HL-60 (cell line): ENCODE measurements at regions not wholly inside any gene's neighbourhood (a gene's known extent, or its start where the extent isn't known, plus 50 kb on each side); places are given as distances from the start of the nearest gene placed in this dataset.

Experiments used
- GABPA ChIP-seq: IDR thresholded peaks from 2 replicates; pipeline ENCODE4 v1.6.1; 2012; ENCODE audit warnings: low read depth
- POLR2AphosphoS5 ChIP-seq: IDR thresholded peaks from 2 replicates; pipeline ENCODE4 v1.6.1; 2012; ENCODE audit warnings: low read depth
- SPI1 ChIP-seq: IDR thresholded peaks from 2 replicates; pipeline ENCODE4 v1.6.1; 2012; ENCODE audit warnings: low read depth, mild to moderate bottlenecking, borderline replicate concordance
- TF ChIP-seq, protein P1 (sequence below): IDR thresholded peaks from one replicate; pipeline ENCODE4 v1.5.1; 2011; ENCODE audit warnings: low read length, control low read depth, inconsistent platforms; ENCODE audit not compliant: insufficient read depth

DNA sequence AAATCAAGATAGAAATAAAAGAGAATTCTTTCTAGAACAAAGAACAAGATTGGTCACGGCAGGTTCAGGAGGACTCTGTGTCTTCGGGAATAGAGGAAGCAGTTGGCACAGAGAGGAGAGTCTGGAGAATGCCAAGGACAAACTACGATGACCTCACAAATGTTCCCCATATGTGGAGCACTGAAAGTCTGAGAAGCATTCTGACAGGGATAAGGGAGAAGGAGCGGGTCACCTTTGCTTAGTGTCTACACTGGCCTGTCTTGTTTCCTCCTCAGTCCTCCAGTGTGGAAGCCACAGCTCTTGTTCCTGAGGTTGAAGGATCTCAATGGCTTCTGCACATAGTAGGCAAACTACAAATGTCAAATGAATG is 338.8 kb downstream of the MYCN start:
- TF ChIP-seq, protein P1, sequence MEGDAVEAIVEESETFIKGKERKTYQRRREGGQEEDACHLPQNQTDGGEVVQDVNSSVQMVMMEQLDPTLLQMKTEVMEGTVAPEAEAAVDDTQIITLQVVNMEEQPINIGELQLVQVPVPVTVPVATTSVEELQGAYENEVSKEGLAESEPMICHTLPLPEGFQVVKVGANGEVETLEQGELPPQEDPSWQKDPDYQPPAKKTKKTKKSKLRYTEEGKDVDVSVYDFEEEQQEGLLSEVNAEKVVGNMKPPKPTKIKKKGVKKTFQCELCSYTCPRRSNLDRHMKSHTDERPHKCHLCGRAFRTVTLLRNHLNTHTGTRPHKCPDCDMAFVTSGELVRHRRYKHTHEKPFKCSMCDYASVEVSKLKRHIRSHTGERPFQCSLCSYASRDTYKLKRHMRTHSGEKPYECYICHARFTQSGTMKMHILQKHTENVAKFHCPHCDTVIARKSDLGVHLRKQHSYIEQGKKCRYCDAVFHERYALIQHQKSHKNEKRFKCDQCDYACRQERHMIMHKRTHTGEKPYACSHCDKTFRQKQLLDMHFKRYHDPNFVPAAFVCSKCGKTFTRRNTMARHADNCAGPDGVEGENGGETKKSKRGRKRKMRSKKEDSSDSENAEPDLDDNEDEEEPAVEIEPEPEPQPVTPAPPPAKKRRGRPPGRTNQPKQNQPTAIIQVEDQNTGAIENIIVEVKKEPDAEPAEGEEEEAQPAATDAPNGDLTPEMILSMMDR: no peak
- TF ChIP-seq POLR2AphosphoS5 (no peak), GABPA (no peak), SPI1 (no peak)
